Neural crest cell (in vitro differentiated cells): ENCODE measurements at regions not wholly inside any gene's neighbourhood (a gene's known extent, or its start where the extent isn't known, plus 50 kb on each side); places are given as distances from the start of the nearest gene placed in this dataset.

ENCODE experiments used
- DNase-seq: peaks from one replicate; pipeline ENCODE4 v3.0.0; 2021; ENCODE audit warnings: low read depth, mixed read lengths, low spot score
- H3K27ac Mint-ChIP-seq: one replicate; pipeline ENCODE4 v1.8.0; 2021; ENCODE audit warnings: mild to moderate bottlenecking, mixed read lengths; ENCODE audit not compliant: unreplicated experiment
- H3K27me3 Mint-ChIP-seq: 2 replicates; pipeline ENCODE4 v1.8.0; 2021; ENCODE audit warnings: low read depth, mild to moderate bottlenecking, mixed read lengths
- H3K36me3 Mint-ChIP-seq: 2 replicates; pipeline ENCODE4 v1.8.0; 2021; ENCODE audit warnings: low read depth, mild to moderate bottlenecking, mixed read lengths
- H3K4me1 Mint-ChIP-seq: 2 replicates; pipeline ENCODE4 v1.8.0; 2021; ENCODE audit warnings: mixed read lengths
- H3K4me3 Mint-ChIP-seq: one replicate; pipeline ENCODE4 v1.8.0; 2021; ENCODE audit warnings: mild to moderate bottlenecking, mixed read lengths
- H3K9me3 Mint-ChIP-seq: 2 replicates; pipeline ENCODE4 v1.8.0; 2021; ENCODE audit warnings: mixed read lengths
- TF ChIP-seq, protein P1 (sequence below): fragments of 200-600 bp; sonication (generic); conservative IDR thresholded peaks from 2 replicates; pipeline ENCODE4 v1.5.0; 2021; ENCODE audit warnings: antibody characterized with exemption, mild to moderate bottlenecking

GRCh38 chr10:124217906-124218804, 124.8 kb upstream of the CHST15 start:
- H3K4me1 Mint-ChIP-seq: no peaks in the 10 kb centered on the region
- DNase-seq: no peak
- H3K27me3 Mint-ChIP-seq: no peaks in the 10 kb centered on the region
- no peak overlapping the region for H3K27ac Mint-ChIP-seq
- H3K4me3 Mint-ChIP-seq: no peak overlapping the region
- no peaks in the 10 kb centered on the region for H3K36me3 Mint-ChIP-seq
- H3K9me3 Mint-ChIP-seq: no peaks in the 10 kb centered on the region
- TF ChIP-seq, protein P1, sequence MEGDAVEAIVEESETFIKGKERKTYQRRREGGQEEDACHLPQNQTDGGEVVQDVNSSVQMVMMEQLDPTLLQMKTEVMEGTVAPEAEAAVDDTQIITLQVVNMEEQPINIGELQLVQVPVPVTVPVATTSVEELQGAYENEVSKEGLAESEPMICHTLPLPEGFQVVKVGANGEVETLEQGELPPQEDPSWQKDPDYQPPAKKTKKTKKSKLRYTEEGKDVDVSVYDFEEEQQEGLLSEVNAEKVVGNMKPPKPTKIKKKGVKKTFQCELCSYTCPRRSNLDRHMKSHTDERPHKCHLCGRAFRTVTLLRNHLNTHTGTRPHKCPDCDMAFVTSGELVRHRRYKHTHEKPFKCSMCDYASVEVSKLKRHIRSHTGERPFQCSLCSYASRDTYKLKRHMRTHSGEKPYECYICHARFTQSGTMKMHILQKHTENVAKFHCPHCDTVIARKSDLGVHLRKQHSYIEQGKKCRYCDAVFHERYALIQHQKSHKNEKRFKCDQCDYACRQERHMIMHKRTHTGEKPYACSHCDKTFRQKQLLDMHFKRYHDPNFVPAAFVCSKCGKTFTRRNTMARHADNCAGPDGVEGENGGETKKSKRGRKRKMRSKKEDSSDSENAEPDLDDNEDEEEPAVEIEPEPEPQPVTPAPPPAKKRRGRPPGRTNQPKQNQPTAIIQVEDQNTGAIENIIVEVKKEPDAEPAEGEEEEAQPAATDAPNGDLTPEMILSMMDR: no peak

GRCh38 chr10:124217031-124217430, 123.6 kb upstream of the CHST15 start:
- TF ChIP-seq, protein P1: no peak
- H3K4me3 Mint-ChIP-seq: no peak overlapping the region
- H3K9me3 Mint-ChIP-seq: no peaks in the 10 kb centered on the region
- DNase-seq: no peak
- H3K27me3 Mint-ChIP-seq: no peaks in the 10 kb centered on the region
- H3K36me3 Mint-ChIP-seq: no peaks in the 10 kb centered on the region
- no peak overlapping the region for H3K27ac Mint-ChIP-seq
- no peaks in the 10 kb centered on the region for H3K4me1 Mint-ChIP-seq

GRCh38 chr10:124214610-124215375, 121.4 kb upstream of the CHST15 start:
- Mint-ChIP-seq H3K9me3 (peaks cover 6% of the 10 kb centered on the region), H3K27ac (no peak overlapping the region), H3K4me3 (no peak overlapping the region), H3K4me1 (no peaks in the 10 kb centered on the region), H3K36me3 (no peaks in the 10 kb centered on the region), H3K27me3 (no peaks in the 10 kb centered on the region)
- TF ChIP-seq, protein P1: no peak
- no peak for DNase-seq

DNA sequence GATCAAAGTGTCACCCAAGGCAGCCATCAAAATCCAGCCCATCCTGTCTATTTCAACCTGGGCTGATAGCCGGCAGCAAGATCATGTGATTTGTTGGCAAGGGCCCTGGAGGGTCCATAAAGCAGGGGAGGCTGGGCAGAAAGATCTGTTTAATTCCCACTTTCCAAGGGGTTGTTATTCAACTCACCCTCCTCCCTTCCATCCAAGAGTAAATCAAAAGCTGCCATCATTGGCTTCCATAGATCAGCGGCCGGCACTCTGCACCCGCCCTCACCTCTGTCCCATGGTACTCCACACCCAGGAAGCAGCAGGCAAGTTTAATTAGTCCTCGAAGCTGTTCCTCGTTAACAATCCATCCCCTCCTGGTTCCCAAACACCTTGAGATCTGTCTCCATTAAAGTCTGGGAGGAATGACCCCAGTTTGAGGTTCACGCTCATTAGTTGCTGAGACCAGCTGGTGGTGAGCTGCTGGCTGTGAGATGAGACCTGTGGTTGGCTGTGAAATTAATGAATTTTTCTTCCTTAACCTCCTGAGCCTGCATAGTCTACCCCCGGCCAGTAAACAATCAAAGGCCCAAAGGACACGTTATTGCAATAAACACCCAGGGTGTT, 120.6 kb upstream of the CHST15 start:
- Mint-ChIP-seq H3K27me3 (no peaks in the 10 kb centered on the region), H3K27ac (no peak overlapping the region), H3K9me3 (peaks cover 6% of the 10 kb centered on the region), H3K4me1 (no peaks in the 10 kb centered on the region), H3K4me3 (no peak overlapping the region), H3K36me3 (no peaks in the 10 kb centered on the region)
- TF ChIP-seq, protein P1: no peak
- DNase-seq: no peak

DNA sequence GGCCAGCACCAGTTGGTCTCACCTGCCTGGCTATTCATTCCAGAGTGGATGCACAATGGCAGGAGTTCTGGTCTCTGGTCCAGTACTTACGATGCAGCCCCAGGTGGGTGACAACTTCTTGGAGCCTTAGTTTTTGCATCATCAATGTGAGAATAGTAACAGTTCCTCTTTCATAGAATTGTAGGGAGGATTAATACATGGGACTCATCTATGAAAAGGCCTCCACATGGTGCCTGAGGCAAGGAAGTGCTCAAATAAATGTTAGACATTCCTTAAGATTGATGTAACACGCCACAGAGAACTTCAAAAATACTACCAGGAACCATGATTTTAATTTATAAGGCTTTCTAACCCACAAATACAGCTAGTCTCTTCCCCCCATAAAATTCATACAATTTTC, 120.1 kb upstream of the CHST15 start:
- TF ChIP-seq, protein P1: no peak
- no peak overlapping the region for H3K27ac Mint-ChIP-seq
- no peaks in the 10 kb centered on the region for H3K36me3 Mint-ChIP-seq
- H3K4me1 Mint-ChIP-seq: no peaks in the 10 kb centered on the region
- no peak for DNase-seq
- peaks cover 6% of the 10 kb centered on the region for H3K9me3 Mint-ChIP-seq
- H3K27me3 Mint-ChIP-seq: no peaks in the 10 kb centered on the region
- H3K4me3 Mint-ChIP-seq: no peak overlapping the region
